ENCODE measurements at regions not wholly inside any gene's neighbourhood (a gene's known extent, or its start where the extent isn't known, plus 50 kb on each side); places are given as distances from the start of the nearest gene placed in this dataset.

DNA sequence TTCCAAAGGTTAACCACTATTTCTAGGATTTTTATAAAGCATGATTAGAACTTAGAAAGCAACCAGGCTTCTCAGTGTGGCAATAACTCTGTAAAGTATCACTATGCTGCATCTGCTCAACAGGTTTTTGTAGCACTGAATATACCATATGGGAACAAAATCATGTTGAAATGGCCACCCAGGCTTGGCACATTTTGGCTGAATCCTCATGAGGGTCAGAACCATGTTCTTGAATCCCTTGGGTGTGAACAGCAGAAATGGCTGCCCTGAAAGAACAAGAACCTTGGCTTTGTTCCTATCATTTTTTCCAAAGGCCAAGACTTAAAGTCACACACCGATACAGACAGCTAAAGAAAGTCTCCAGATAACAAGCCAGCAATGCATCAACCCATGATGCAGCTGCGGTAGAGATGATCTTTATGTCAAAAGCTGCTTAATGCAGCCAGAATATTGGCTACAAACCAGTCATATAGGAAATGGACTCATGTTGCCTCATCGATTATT is 283.0 kb upstream of the NOX3 start:
- TF ChIP-seq POLR2A (IDR thresholded peaks at IDR 0.05; ENCODE audit: low read length) (no peak), GATA1 (IDR thresholded peaks at IDR 0.05; ENCODE audit: low read depth, low read length) (no peak)
